Heart left ventricle (tissue), 16 donors: ENCODE measurements at regions not wholly inside any gene's neighbourhood (a gene's known extent, or its start where the extent isn't known, plus 50 kb on each side); places are given as distances from the start of the nearest gene placed in this dataset.
A peak's percentile ranks its signal among the peaks of the same experiment; 100 is the strongest.

Experiments
- ATAC-seq, 4 donors: fragments of 200-7000 bp; cut with Tn5 transposase; one replicate each; pipeline ENCODE4 v1.9.1; 2020 to 2022; ENCODE audit warnings: moderate library complexity in 4 of 4, mild to moderate bottlenecking in 3 of 4, moderate number of reproducible peaks in 1 of 4
- DNase-seq, 5 donors: peaks; one replicate each; pipeline ENCODE4 v3.0.0-alpha.2; 2020
- H3K27ac ChIP-seq, 12 donors: fragments of 200-600 bp; sonication (generic) in 4 of 12; one replicate each; pipeline versions ENCODE4 v1.5.0 to v1.8.0; 2016 to 2022; ENCODE audit warnings: mild to moderate bottlenecking in 2 of 12
- H3K27me3 ChIP-seq, 9 donors: fragments of 200-600 bp; sonication (generic) in 2 of 9; one replicate each; pipeline versions ENCODE4 v1.5.1 to v1.8.0; 2016 to 2022; ENCODE audit warnings: mild to moderate bottlenecking in 3 of 9
- H3K36me3 ChIP-seq, 9 donors: fragments of 200-600 bp; sonication (generic) in 2 of 9; one replicate each; pipeline versions ENCODE4 v1.5.0 to v1.8.0; 2018 to 2022; ENCODE audit warnings: mild to moderate bottlenecking in 2 of 9
- H3K4me1 ChIP-seq, 12 donors: fragments of 200-600 bp; sonication (generic) in 4 of 12; one replicate each; pipeline versions ENCODE4 v1.5.0 to v1.8.0; 2016 to 2022; ENCODE audit warnings: mild to moderate bottlenecking in 3 of 12
- H3K4me3 ChIP-seq, 12 donors: fragments of 200-600 bp; sonication (generic) in 4 of 12; one replicate each; pipeline versions ENCODE4 v1.5.0 to v1.8.0; 2017 to 2022; ENCODE audit warnings: mild to moderate bottlenecking in 9 of 12, moderate library complexity in 4 of 12
- H3K9me3 ChIP-seq, 12 donors: fragments of 200-600 bp; sonication (generic) in 4 of 12; one replicate each; pipeline versions ENCODE4 v1.5.0 to v1.8.0; 2016 to 2022; ENCODE audit warnings: mild to moderate bottlenecking in 1 of 12
- CTCF ChIP-seq, 12 donors: fragments of 200-600 bp; sonication (generic) in 4 of 12; IDR thresholded peaks; one replicate each; pipeline versions ENCODE4 v1.5.0 to v1.8.0; 2018 to 2022; ENCODE audit warnings: antibody characterized with exemption in 12 of 12, mild to moderate bottlenecking in 5 of 12
- POLR2A ChIP-seq, 2 donors: fragments of 450-650 bp; IDR thresholded peaks; one replicate each; pipeline ENCODE4 v1.6.1; 2017; ENCODE audit warnings: antibody characterized with exemption in 2 of 2, mild to moderate bottlenecking in 2 of 2, moderate library complexity in 2 of 2
- WGBS, 4 donors: extraction: QIAGEN DNeasy Blood & Tissue Kit in 2 of 4; methylation state at CpG; one replicate each; pipeline versions ENCODE4 v1.1.5 to v1.1.7; 2013 to 2018; 5-methylcytosine and 5-hydroxymethylcytosine counted together
- intact Hi-C, 10 donors: fragments of 100-400 bp; cut with DNase I; formaldehyde crosslinking; loops; one replicate each; pipeline versions ENCODE4 v1.11.1 to v1.14.2; 2022
- donor health status: ischemic (EF 13 %, LVEDD 7.1; RV severe dilation, severe dysfunction).
- donor health status: healthy with polysubstance abuse.
- donor health status: DM: no; HTN: yes; CAD: no.
- donor health status: DM: no; HTN: no; CAD: no.
- donor health status: ischemic (EF 25% LVEDD 6.9; RV normal size, moderate dysfunction).
- donor health status: ischemic (EF 25% LVEDD 5.7; RV mildly dilated, moderate dysfunction).
- donor health status: healthy.
- donor health status: DM: yes; HTN: yes; CAD: no.
- donor health status: ischemic (EF 35%, LVEDD 5.7; RV mildly dilated, moderate dysfunction).
- donor health status: nonischemic (EF 11% LVEDD 7.7; RV severe dilation, severe dysfunction).
- donor health status: DM: yes; HTN: yes; CAD: no.
- donor health status: PGD.
- donor health status: ischemic (EF 29% LVEDD 5.4; RV normal size, mild dysfunction).
- donor health status: nonischemic (EF 23%, LVEDD 6.1; RV moderate dilation, normal function).

- no peak for ATAC-seq
- 26 to 48% (median 40%) methylated on average over 2 of the region's 2 CpGs for WGBS, 4 donors
- no peaks in the 10 kb centered on the region for H3K27me3 ChIP-seq
- H3K4me1 ChIP-seq, result peaks cover 0 to 10% (median 0%) of the 10 kb centered on the region in 12 donors
- no peaks in the 10 kb centered on the region for H3K36me3 ChIP-seq
- intact Hi-C loops, result loop anchor here in 4 of 10 donors (5.0 to 10.0 kb wide), 2 partner anchors 204 to 207 kb away; no protein-coding TSS in a partner anchor
- no peak for DNase-seq
- H3K27ac ChIP-seq, result no peak overlapping the region
- no peak for TF ChIP-seq CTCF (IDR thresholded peaks at IDR 0.05)
- no peak for TF ChIP-seq POLR2A (IDR thresholded peaks at IDR 0.05)
- no peaks in the 10 kb centered on the region for H3K9me3 ChIP-seq
- no peak overlapping the region for H3K4me3 ChIP-seq
These were observed 456.7 kb upstream of the RASGRP1 start for GRCh38 chr15:39021341-39021740.

- Histone ChIP-seq H3K27me3 (no peaks in the 10 kb centered on the region), H3K4me1 (peaks cover 0 to 10% (median 0%) of the 10 kb centered on the region in 12 donors), H3K4me3 (no peak overlapping the region), H3K9me3 (no peaks in the 10 kb centered on the region), H3K36me3 (no peaks in the 10 kb centered on the region), H3K27ac (no peak overlapping the region)
- peak in 2 of 12 donors; percentile 27 to 29 for TF ChIP-seq CTCF (IDR thresholded peaks at IDR 0.05)
- no peak for TF ChIP-seq POLR2A (IDR thresholded peaks at IDR 0.05)
- DNase-seq (peak in 1 of 5 donors; percentile 14), ATAC-seq (peak; percentile 78 to 96 (median 94))
- WGBS, 4 donors, result 70 to 82% (median 75%) methylated on average over 4 of the region's 4 CpGs
- intact Hi-C loops, result loop anchor here in 4 of 10 donors (5.0 to 10.0 kb wide), 2 partner anchors 205 to 208 kb away; no protein-coding TSS in a partner anchor
These were observed 458.1 kb upstream of the RASGRP1 start for GRCh38 chr15:39022532-39023305.

- H3K27me3 ChIP-seq, result no peaks in the 10 kb centered on the region
- no peaks in the 10 kb centered on the region for H3K9me3 ChIP-seq
- intact Hi-C loops, result loop anchor here in 2 of 10 donors (10.0 kb wide), 1 partner anchor 211 kb away; no protein-coding TSS in a partner anchor
- peaks cover 0 to 10% (median 0%) of the 10 kb centered on the region in 12 donors for H3K4me1 ChIP-seq
- DNase-seq (no peak), ATAC-seq (peak in 1 of 4 donors; percentile 47)
- H3K36me3 ChIP-seq, result no peaks in the 10 kb centered on the region
- TF ChIP-seq CTCF (IDR thresholded peaks at IDR 0.05) (no peak), POLR2A (IDR thresholded peaks at IDR 0.05) (no peak)
- H3K4me3 ChIP-seq, result no peak overlapping the region
- no peak overlapping the region for H3K27ac ChIP-seq
- WGBS, 4 donors, result 80 to 92% (median 90%) methylated on average over 4 of the region's 4 CpGs
These were observed 460.7 kb upstream of the RASGRP1 start for GRCh38 chr15:39025321-39025720.

- Histone ChIP-seq H3K27ac (no peak overlapping the region), H3K4me1 (peaks cover 0 to 10% (median 0%) of the 10 kb centered on the region in 12 donors), H3K9me3 (no peaks in the 10 kb centered on the region), H3K27me3 (no peaks in the 10 kb centered on the region), H3K4me3 (no peak overlapping the region), H3K36me3 (no peaks in the 10 kb centered on the region)
- TF ChIP-seq POLR2A (IDR thresholded peaks at IDR 0.05) (no peak), CTCF (IDR thresholded peaks at IDR 0.05) (no peak)
- ATAC-seq (no peak), DNase-seq (no peak)
- intact Hi-C loops, result loop anchor here in 2 of 10 donors (10.0 kb wide), 1 partner anchor 211 kb away; no protein-coding TSS in a partner anchor
- 86 to 98% (median 94%) methylated on average over 1 of the region's 1 CpG for WGBS, 4 donors
These were observed 461.3 kb upstream of the RASGRP1 start for GRCh38 chr15:39025881-39026280.
